NCI-H2196 (cell line): ENCODE measurements at regions not wholly inside any gene's neighbourhood (a gene's known extent, or its start where the extent isn't known, plus 50 kb on each side); places are given as distances from the start of the nearest gene placed in this dataset.
"Not testable (repeated sequence)": the region's sequence is repeated elsewhere in the genome, so short reads cannot be mapped to it uniquely, and the experiment has no call there.

ENCODE experiments used
- DNase-seq: peaks from one replicate; lab custom pipeline; 2025; ENCODE audit not compliant: unreplicated experiment; lab: John Stamatoyannopoulos, UW

- no peak for DNase-seq
Observed at GRCh38 chr1:177429234-177429633, 258.5 kb downstream of the BRINP2 start.

GRCh38 chr1:177427811-177428210 lies 257.1 kb downstream of the BRINP2 start:
- DNase-seq = no peak

- DNase-seq = no peak
Observed at GRCh38 chr1:177426497-177426896, 255.7 kb downstream of the BRINP2 start.

DNA sequence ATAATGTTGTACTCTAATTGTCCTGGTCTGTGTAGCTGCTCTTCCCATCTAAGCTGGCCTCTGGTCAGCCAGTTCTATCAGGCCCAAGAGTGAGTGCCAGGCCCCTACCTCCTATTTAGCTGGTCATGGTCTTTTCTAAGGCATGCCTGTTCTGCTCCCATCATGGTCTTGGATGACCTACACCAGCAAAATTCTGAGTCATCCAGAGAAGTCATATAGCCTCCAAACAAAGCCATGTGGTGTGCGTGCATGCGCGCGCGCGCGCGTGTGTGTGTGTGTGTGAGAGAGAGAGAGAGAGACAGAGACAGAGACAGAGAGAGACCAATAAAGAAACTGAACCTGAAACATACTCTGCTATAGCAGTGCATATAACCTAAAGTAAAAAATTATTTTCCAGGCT lies 254.4 kb downstream of the BRINP2 start:
- DNase-seq = no peak

DNA sequence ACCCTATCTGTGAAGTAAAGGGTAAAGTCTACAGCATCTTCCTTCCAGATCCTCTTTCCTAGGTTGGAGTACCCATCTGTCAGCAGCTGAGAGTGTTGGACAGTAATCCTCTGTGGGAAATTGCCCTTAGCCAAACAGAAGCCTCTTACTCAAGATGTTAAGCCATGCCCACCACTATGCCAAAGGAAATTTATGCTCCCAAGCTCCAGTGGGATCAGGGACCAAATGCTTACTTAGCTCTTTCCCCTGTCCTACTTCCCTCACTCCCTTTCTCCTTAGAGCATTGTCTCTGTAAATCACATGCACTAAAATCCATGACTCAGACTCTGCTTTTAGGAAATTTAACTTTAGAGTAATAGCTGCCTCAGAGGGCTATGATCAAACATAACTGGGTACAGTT lies 254.0 kb downstream of the BRINP2 start:
- DNase-seq = no peak

DNA sequence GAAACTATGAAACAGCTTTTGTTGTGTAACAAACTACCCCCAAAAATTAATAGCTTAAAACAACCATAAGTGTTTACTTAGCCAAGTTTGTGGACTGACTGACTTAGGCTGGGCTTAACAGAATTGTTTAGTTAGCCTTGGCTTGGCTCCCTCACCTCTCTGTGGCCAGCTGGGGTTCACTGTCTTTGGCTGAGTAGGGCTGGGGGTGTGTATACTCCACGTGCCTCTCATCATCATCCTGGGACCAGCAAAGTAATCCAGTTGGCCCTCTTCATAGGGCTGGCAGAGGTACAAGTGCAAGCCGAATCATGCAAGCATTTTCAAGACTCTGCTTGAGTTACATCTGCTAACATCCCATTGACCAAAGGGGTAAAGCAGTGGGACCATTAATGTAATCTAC lies 252.3 kb downstream of the BRINP2 start:
- no peak for DNase-seq

- no peak for DNase-seq
Observed at GRCh38 chr1:177413982-177414596, 243.3 kb downstream of the BRINP2 start.

- DNase-seq = no peak
Observed at GRCh38 chr1:177411381-177411780, 240.6 kb downstream of the BRINP2 start.

- no peak for DNase-seq
Observed at GRCh38 chr1:177410179-177410766, 239.5 kb downstream of the BRINP2 start.

DNA sequence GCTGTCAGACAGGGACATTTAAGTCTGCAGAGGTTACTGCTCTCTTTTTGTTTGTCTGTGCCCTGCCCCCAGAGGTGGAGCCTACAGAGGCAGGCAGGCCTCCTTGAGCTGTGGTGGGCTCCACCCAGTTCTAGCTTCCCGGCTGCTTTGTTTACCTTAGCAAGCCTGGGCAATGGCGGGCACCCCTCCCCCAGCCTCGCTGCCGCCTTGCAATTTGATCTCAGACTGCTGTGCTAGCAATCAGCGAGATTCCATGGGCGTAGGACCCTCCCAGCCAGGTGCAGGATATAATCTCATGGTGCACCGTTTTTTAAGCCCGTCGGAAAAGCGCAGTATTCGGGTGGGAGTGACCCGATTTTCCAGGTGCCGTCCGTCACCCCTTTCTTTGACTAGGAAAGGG lies 235.6 kb downstream of the BRINP2 start:
- DNase-seq = not testable (repeated sequence)

DNA sequence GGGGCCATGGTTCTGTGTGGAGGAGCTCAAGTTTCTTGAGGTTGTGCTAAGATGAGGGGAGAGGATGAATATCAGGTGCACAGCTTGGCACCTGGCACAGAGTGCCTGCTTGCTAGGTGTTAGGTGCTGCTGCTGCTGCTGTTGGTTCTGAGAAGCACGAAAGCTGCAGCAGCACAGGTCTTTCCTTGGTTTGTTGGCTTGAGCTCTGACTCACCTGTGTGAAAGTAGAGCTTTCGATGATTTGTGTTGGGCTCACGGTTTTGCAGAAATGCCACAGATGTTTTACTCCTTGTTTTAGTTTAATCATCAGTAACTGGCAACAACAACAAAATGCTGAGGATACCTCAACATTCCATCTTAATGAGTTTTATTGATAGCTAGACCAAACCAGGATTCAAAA lies 221.6 kb downstream of the BRINP2 start:
- DNase-seq = no peak

DNA sequence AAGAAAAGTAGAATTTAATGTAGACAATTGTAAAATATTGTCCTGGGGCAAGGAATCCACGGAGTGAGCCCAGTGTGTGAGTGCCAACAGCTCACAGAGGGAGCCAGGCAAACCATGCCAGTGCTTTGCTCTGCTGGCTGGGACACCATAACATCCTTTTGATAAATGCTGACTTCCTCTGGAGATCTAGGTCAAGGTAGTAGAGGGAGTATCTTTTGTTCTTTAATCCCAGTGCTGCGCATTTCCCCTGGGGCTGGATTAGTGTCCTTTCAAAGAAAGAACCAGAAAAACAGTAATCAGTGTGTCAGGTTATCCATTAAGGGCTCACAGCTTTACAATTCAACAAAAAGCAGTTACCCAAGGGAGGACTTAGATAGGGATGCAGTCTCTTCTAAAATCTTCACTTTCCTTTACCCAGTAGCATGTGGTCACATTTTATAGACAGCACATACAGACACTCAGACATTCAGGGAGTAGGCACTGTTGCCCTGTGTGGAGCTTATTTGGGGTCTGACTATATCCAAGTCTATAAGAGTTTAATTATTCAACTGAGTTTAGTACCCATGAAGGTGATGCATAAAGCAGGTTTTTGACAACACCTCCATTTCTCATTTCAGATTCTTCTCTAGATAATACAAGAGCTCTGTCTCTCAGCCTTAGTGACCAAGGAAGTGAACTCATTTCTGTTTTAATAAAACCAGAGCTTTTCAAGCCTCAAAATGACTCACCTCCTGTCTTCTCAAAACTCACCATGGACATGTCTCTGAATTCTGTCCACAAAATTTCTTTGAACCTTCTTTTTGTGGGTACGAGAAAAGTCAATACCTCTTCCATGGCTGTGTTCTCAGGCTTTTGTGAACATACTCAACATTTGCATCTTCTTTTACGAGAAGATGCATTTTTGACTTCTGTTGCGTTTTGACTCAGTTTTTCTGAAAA lies 215.3 kb downstream of the BRINP2 start:
- no peak for DNase-seq

GRCh38 chr1:177384461-177384860 lies 213.7 kb downstream of the BRINP2 start:
- DNase-seq = no peak

- no peak for DNase-seq
Observed at GRCh38 chr1:177383715-177384114, 213.0 kb downstream of the BRINP2 start.

DNA sequence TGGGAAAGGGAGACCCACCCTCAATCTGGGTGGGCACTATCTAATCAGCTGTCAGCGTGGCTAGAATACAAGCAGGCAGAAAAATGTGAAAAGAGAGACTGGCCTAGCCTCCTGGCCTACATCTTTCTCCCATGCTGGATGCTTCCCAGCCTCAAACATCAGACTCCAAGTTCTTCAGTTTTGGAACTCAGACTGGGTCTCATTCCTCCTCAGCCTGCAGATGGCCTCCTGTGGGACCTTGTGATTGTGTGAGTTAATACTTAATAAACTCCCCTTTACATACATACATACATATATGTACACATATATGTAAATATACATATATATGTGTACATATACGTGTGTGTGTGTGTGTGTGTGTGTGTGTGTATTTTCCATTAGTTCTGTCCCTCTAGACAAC lies 207.1 kb downstream of the BRINP2 start:
- DNase-seq = no peak

GRCh38 chr1:177368255-177368654 lies 197.5 kb downstream of the BRINP2 start:
- DNase-seq = no peak

DNA sequence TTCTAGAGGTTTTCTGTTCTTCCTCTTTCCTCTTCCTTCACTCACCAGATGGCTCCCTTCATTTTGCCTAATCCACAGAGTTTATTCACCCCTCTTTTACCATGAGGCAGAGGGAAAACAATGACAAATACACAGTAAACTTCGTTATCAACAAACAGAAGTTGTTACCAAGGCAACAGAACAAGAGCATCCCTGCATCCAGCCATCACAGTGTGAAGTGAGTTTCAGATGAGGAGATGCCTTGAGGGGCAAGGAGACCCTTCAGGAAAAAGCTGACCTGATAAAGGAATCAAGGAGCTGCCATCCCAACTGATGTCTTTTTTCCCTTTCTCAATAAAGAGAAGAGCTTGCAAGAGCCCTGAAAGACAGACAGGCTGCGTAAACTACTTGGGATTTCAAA lies 195.3 kb downstream of the BRINP2 start:
- DNase-seq = no peak

GRCh38 chr1:177360791-177361190 lies 190.0 kb downstream of the BRINP2 start:
- DNase-seq = no peak

GRCh38 chr1:177356674-177357435 lies 186.1 kb downstream of the BRINP2 start:
- no peak for DNase-seq

DNA sequence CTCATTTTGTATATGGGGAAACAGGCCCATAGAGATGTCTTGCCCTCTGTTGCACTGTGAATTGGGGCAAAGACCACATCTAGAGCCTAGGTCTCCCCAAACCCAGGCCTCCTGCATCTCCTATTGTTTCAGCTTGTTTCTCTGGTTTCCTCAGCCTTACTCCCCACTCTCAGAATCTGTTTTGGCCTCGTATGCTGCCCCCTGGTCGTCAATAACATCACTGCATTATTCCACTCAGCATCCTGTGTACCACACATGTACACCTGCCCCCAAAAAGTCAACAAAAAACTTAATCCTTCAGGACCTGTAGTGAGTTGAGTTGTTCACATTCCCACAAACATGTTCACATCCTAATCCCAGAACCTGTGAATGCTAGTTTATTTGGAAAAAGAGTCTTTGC lies 184.8 kb downstream of the BRINP2 start:
- no peak for DNase-seq

DNA sequence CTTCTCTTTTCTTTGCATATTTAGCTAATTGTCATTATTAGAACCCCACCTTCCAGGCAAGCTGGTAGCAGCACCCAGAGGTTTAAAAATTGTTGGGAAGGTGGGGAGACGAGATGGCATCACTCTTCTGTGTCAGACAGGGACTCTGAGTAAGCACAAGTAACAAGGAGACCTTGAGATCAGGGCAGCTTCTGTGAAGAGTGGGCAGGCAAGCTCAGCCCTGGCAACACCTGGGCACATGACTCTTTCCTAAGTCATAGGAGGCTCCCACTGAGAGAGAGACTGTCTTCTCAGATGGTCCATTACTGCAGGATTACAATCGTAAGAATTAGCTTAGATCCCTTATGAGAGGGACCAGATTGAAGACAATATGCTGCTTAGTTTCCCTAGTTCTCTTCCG lies 183.5 kb downstream of the BRINP2 start:
- DNase-seq = no peak
